Liver (tissue), 3 donors: ENCODE measurements at regions not wholly inside any gene's neighbourhood (a gene's known extent, or its start where the extent isn't known, plus 50 kb on each side); places are given as distances from the start of the nearest gene placed in this dataset.
"Not testable (repeated sequence)": the region's sequence is repeated elsewhere in the genome, so short reads cannot be mapped to it uniquely, and the experiment has no call there.

Experiments used
- EGR1 ChIP-seq, 2 donors: IDR thresholded peaks; 2 replicates each; pipeline ENCODE4 v1.6.1; 2016 to 2018; ENCODE audit warnings: antibody characterized with exemption in 2 of 2, low read depth in 2 of 2
- FOXA1 ChIP-seq: IDR thresholded peaks from 2 replicates; pipeline ENCODE4 v1.6.1; 2016; ENCODE audit warnings: antibody characterized with exemption
- GABPA ChIP-seq, 2 donors: IDR thresholded peaks in 1 of 2; conservative IDR thresholded peaks in 1 of 2; 2 replicates each; pipeline ENCODE4 v1.6.1; 2016; ENCODE audit warnings: antibody characterized with exemption in 2 of 2, mild to moderate bottlenecking in 1 of 2, moderate library complexity in 1 of 2
- JUND ChIP-seq, 2 donors: IDR thresholded peaks; 2 replicates each; pipeline ENCODE4 v1.6.1; 2016; ENCODE audit warnings: antibody characterized with exemption in 2 of 2
- NR2F2 ChIP-seq: IDR thresholded peaks from 2 replicates; pipeline ENCODE4 v1.6.1; 2016; ENCODE audit warnings: antibody characterized with exemption
- RAD21 ChIP-seq, 2 donors: IDR thresholded peaks; 2 replicates each; pipeline ENCODE4 v1.6.1; 2016; ENCODE audit warnings: antibody characterized with exemption in 2 of 2, mild to moderate bottlenecking in 2 of 2
- RXRA ChIP-seq, 2 donors: IDR thresholded peaks; 2 replicates each; pipeline ENCODE4 v1.6.1; 2017 to 2018; ENCODE audit warnings: antibody characterized with exemption in 2 of 2, mild to moderate bottlenecking in 1 of 2
- SP1 ChIP-seq: IDR thresholded peaks from 2 replicates; pipeline ENCODE4 v1.6.1; 2018; ENCODE audit warnings: antibody characterized with exemption, mild to moderate bottlenecking
- TAF1 ChIP-seq: conservative IDR thresholded peaks from 2 replicates; pipeline ENCODE4 v1.6.1; 2016; ENCODE audit warnings: antibody characterized with exemption, mild to moderate bottlenecking
- YY1 ChIP-seq: IDR thresholded peaks from 2 replicates; pipeline ENCODE4 v1.6.1; 2016; ENCODE audit warnings: antibody characterized with exemption, mild to moderate bottlenecking
- TF ChIP-seq, protein P1 (sequence below): fragments of 150-350 bp; IDR thresholded peaks from 2 replicates; pipeline ENCODE4 v1.5.1; 2017; ENCODE audit warnings: improper control_type of control experiment, low read depth, low read length; ENCODE audit not compliant: missing input control
- TF ChIP-seq, protein P2 (sequence below): IDR thresholded peaks from 2 replicates; pipeline ENCODE4 v1.6.1; 2016; ENCODE audit warnings: antibody characterized with exemption
- TF ChIP-seq, protein P3 (sequence below): IDR thresholded peaks from 2 replicates; pipeline ENCODE4 v1.6.1; 2016; ENCODE audit warnings: antibody characterized with exemption, mild to moderate bottlenecking
- TF ChIP-seq, protein P4 (sequence below): IDR thresholded peaks from 2 replicates; pipeline ENCODE4 v1.6.1; 2016; ENCODE audit warnings: antibody characterized with exemption
- donor health status: healthy.
- donor health status: healthy.

DNA sequence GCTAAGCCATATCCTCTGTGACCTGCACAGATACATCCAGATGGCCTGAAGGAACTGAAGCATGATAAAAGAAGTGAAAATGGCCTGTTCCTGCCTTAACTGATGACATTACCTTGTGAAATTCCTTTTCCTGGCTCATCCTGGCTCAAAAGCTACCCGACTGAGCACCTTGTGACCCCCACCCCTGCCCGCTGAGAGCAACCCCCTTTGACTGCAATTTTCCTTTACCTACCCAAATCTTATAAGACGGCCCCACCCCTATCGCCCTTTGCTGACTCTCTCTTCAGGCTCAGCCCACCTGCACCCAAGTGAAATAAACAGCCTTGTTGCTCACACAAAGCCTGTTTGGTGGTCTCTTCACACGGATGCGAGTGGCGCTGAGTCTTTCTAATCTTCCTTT lies 104.4 kb upstream of the SLC6A14 start:
- TF ChIP-seq, protein P1, sequence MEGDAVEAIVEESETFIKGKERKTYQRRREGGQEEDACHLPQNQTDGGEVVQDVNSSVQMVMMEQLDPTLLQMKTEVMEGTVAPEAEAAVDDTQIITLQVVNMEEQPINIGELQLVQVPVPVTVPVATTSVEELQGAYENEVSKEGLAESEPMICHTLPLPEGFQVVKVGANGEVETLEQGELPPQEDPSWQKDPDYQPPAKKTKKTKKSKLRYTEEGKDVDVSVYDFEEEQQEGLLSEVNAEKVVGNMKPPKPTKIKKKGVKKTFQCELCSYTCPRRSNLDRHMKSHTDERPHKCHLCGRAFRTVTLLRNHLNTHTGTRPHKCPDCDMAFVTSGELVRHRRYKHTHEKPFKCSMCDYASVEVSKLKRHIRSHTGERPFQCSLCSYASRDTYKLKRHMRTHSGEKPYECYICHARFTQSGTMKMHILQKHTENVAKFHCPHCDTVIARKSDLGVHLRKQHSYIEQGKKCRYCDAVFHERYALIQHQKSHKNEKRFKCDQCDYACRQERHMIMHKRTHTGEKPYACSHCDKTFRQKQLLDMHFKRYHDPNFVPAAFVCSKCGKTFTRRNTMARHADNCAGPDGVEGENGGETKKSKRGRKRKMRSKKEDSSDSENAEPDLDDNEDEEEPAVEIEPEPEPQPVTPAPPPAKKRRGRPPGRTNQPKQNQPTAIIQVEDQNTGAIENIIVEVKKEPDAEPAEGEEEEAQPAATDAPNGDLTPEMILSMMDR = not testable (repeated sequence)
- TF ChIP-seq RAD21 (IDR thresholded peaks at IDR 0.05); JUND (IDR thresholded peaks at IDR 0.05); GABPA (IDR thresholded peaks at IDR 0.05 in 1 of 2, conservative IDR thresholded peaks at IDR 0.05 in 1 of 2); SP1; FOXA1; YY1; RXRA (IDR thresholded peaks at IDR 0.05); TAF1; EGR1 (IDR thresholded peaks at IDR 0.05; ENCODE audit: low read depth in 2 of 2); NR2F2: not testable (repeated sequence)
- TF ChIP-seq, protein P2, sequence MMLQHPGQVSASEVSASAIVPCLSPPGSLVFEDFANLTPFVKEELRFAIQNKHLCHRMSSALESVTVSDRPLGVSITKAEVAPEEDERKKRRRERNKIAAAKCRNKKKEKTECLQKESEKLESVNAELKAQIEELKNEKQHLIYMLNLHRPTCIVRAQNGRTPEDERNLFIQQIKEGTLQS = not testable (repeated sequence)
- TF ChIP-seq, protein P3, sequence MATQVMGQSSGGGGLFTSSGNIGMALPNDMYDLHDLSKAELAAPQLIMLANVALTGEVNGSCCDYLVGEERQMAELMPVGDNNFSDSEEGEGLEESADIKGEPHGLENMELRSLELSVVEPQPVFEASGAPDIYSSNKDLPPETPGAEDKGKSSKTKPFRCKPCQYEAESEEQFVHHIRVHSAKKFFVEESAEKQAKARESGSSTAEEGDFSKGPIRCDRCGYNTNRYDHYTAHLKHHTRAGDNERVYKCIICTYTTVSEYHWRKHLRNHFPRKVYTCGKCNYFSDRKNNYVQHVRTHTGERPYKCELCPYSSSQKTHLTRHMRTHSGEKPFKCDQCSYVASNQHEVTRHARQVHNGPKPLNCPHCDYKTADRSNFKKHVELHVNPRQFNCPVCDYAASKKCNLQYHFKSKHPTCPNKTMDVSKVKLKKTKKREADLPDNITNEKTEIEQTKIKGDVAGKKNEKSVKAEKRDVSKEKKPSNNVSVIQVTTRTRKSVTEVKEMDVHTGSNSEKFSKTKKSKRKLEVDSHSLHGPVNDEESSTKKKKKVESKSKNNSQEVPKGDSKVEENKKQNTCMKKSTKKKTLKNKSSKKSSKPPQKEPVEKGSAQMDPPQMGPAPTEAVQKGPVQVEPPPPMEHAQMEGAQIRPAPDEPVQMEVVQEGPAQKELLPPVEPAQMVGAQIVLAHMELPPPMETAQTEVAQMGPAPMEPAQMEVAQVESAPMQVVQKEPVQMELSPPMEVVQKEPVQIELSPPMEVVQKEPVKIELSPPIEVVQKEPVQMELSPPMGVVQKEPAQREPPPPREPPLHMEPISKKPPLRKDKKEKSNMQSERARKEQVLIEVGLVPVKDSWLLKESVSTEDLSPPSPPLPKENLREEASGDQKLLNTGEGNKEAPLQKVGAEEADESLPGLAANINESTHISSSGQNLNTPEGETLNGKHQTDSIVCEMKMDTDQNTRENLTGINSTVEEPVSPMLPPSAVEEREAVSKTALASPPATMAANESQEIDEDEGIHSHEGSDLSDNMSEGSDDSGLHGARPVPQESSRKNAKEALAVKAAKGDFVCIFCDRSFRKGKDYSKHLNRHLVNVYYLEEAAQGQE = not testable (repeated sequence)
- TF ChIP-seq, protein P4, sequence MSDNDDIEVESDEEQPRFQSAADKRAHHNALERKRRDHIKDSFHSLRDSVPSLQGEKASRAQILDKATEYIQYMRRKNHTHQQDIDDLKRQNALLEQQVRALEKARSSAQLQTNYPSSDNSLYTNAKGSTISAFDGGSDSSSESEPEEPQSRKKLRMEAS = not testable (repeated sequence)
